ENCODE measurements at regions not wholly inside any gene's neighbourhood (a gene's known extent, or its start where the extent isn't known, plus 50 kb on each side); places are given as distances from the start of the nearest gene placed in this dataset.

GRCh38 chr6:17038316-17038715, 63.5 kb upstream of the STMND1 start:
- no peak overlapping the region for H2AFZ ChIP-seq (replicated peaks; ENCODE audit: low read length, poor library complexity)
- H4K5ac ChIP-seq (ENCODE audit: low read depth, low read length) = no peak overlapping the region
- H3K9me3 ChIP-seq (ENCODE audit: control insufficient read depth, insufficient read depth, low read length) = no peaks in the 10 kb centered on the region
- CTCF ChIA-PET = no interaction called here
- H2BK20ac ChIP-seq (ENCODE audit: low read depth, low read length) = no peak overlapping the region
- ATAC-seq (ENCODE audit: low read depth) (peak; percentile 55), DNase-seq (peak; percentile 79)
- no peak overlapping the region for H4K91ac ChIP-seq (ENCODE audit: insufficient read depth, low read depth, low read length)
- H2AK5ac ChIP-seq (ENCODE audit: low read depth, low read length) = no peak overlapping the region
- intact Hi-C loops (cut with micrococcal nuclease) = loop anchor here (10.0 kb wide), 1 partner anchor 54 kb away; no protein-coding TSS in a partner anchor
- H3K27ac ChIP-seq (ENCODE audit: insufficient read depth, low read length) = no peak overlapping the region
- no peak overlapping the region for H2BK120ac ChIP-seq (ENCODE audit: low read depth, low read length)
- H2AK9ac ChIP-seq (replicated peaks; ENCODE audit: low read depth, low read length, poor library complexity) = no peak overlapping the region
- in situ Hi-C loops (cut with MboI; ENCODE audit: low sequenced_read_pairs) = no loop called here
- no peak overlapping the region for H3K4me3 ChIP-seq (ENCODE audit: insufficient read depth, low read depth, low read length)
- peaks cover 3% of the 10 kb centered on the region; the same call in 1 of the 2 replicates for H3K4me1 ChIP-seq (ENCODE audit: control insufficient read depth, insufficient read depth, low read length)
- TF ChIP-seq ELK1 (IDR thresholded peaks at IDR 0.05; ENCODE audit: borderline replicate concordance, low read depth, low read length) = no peak
- no peak for TF ChIP-seq POLR2A (IDR thresholded peaks at IDR 0.05; ENCODE audit: low read depth, low read length)
- TF ChIP-seq FOS (IDR thresholded peaks at IDR 0.05; ENCODE audit: low read depth, low read length) = peak; percentile 17; the same call in 1 of the 2 replicates
- peak; percentile 95 for TF ChIP-seq CEBPB (IDR thresholded peaks at IDR 0.05; ENCODE audit: low read depth, low read length)
- H3K9ac ChIP-seq (ENCODE audit: low read depth, low read length) = no peak overlapping the region
- dilution Hi-C loops (cut with HindIII; ENCODE audit: low sequenced_read_pairs, unreplicated experiment) = no loop called here
- H3K9me1 ChIP-seq (ENCODE audit: insufficient read depth, low read length) = peaks cover 6% of the 10 kb centered on the region; the same call in 1 of the 2 replicates
- no peak overlapping the region for H2BK5ac ChIP-seq (ENCODE audit: low read depth, low read length, poor library complexity, severe bottlenecking)
- H3K4ac ChIP-seq (ENCODE audit: low read depth, low read length) = no peak overlapping the region
- H3K56ac ChIP-seq (ENCODE audit: extremely low read depth, insufficient read depth, low read length) = no peak overlapping the region
- H3K79me1 ChIP-seq (ENCODE audit: low read depth in 1 of 2, low read length in 2 of 2) = no peaks in the 10 kb centered on the region
- no peak overlapping the region for H3K14ac ChIP-seq (replicated peaks; ENCODE audit: low read depth, low read length)
- WGBS, 2 experiments (ENCODE audit: extremely low coverage in 2 of 2, insufficient read length in 1 of 2) = no CpG with 5 or more reads among the region's 2 CpGs
- no peak overlapping the region for H3K23ac ChIP-seq (ENCODE audit: low read depth, low read length)
- no peak overlapping the region for H4K8ac ChIP-seq (ENCODE audit: low read depth in 2 of 2, low read length in 2 of 2)
- no peaks in the 10 kb centered on the region for H4K20me1 ChIP-seq (ENCODE audit: insufficient read depth, low read length)
- H3K4me2 ChIP-seq (ENCODE audit: low read depth, low read length) = no peak overlapping the region
- no peak overlapping the region for H3K18ac ChIP-seq (ENCODE audit: low read depth, low read length)
- H2BK15ac ChIP-seq (ENCODE audit: low read depth, low read length) = no peak overlapping the region
- no peaks in the 10 kb centered on the region for H3K36me3 ChIP-seq (ENCODE audit: control insufficient read depth, insufficient read depth, low read length)
- H3K27me3 ChIP-seq (ENCODE audit: control insufficient read depth, insufficient read depth, low read length) = no peaks in the 10 kb centered on the region
- POLR2A ChIA-PET (ENCODE audit: unreplicated experiment) = no interaction called here
- no TSS peak for BruUV-seq (replicated peaks)
